EL (cell line): ENCODE measurements at regions not wholly inside any gene's neighbourhood (a gene's known extent, or its start where the extent isn't known, plus 50 kb on each side); places are given as distances from the start of the nearest gene placed in this dataset.

Experiments
- DNase-seq: peaks from one replicate; pipeline ENCODE4 v3.0.0-alpha.2; 2016

DNA sequence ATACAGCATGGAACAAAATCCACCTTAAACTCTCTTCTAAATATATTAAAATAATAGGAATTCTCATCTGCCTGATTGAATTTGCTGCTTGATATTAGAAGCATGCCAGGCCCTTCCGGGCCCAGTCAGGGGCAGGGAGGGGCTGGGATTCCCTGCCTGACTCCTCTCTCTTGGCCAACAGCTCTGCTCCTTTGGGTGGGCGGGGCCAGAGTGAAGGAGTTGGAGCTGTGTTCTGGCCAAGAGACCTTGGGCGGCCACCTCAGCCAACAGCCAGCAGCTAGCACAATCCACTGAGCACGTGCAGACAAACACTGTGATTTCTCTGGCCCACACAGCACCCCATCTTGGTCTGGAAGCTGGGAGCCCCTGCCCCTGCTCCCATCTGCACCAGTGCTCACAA, 140.3 kb downstream of the PJA1 start:
- peak; percentile 57 for DNase-seq

DNA sequence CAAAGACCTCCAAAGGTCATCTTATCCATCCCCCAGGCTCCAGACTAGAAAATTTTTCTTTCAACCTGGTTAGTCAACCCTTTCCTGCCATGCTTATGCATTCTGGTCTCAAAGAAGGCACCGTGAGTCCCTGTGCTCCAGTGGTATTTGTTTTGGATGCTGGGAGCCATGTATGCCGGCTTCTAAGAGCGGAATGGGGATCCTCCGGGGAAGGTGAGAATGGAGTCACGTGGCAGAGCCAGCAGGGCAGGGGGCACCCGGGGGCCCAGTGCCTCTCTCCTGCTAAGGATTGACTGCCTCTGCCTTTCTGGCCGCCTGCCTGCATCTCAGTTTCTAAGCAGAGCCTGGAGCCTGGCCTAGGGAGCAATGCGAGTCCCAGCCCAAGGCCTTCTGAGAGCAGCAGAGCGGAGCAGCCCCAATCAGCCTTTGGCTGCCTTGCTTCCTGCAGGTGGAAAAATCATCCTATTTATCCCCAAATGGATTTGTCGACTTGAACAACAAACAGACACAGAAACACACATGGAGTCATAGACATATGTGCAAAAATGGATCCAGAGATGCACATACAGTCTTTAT, 141.0 kb downstream of the PJA1 start:
- DNase-seq: peak; percentile 3

DNA sequence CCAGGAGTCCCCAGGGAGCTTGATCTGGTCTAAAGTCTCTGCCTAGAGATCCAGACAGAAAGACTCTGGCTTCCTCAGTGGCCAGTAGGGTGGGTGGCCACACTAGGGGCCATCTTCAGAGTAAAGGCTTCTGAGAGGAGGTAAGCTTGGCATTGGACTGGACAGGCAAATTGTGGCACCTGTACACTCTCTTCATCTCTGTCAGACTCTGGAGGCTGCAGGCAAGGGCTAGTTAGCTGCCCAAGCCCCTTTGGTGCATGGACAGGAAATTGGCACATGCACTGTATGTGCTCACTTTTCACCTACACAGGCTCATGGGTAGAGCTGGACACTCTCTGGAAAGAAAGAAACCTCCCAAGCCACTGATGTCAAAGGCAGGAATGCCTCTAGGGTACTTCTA, 142.8 kb downstream of the PJA1 start:
- DNase-seq: no peak

DNA sequence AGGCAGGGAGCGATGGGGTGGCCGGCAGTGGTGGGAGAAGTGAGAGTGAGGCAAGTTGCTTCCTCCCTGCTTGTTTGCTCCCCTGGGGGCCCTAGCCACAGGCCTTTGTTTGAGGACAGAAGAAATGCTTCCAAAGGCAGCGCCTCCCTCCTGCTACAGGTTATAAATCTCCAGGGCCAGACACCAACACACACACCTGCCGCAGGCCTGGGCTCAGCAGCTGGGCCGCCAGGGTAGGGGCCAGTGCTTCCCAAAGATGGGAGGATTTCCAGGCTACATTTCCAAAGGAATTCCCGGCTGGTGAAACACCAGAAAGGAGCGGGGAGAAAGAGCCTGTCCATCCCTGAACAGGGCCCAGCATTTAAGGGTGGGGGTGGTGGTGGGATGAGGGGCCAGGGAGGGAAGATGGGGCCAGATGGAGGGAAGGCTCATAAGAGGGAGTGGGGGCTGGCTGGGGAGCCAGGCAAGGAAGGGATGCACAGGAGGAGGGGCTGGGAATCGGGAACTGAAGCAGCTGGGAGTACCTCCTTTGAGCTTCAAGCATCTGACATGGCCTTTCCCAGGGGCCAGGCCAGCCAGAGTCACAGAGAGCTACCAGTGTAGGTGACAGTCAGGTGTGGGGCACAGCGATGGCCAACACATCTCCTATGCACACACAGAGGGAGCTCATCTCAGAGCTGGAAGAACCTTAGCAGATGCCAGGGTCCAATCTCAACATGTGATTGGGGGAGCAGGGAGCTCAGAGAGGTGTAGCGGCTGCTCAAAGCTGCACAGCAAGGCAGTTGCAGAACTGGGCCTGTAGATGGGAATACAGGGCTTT, 143.9 kb downstream of the PJA1 start:
- no peak for DNase-seq

DNA sequence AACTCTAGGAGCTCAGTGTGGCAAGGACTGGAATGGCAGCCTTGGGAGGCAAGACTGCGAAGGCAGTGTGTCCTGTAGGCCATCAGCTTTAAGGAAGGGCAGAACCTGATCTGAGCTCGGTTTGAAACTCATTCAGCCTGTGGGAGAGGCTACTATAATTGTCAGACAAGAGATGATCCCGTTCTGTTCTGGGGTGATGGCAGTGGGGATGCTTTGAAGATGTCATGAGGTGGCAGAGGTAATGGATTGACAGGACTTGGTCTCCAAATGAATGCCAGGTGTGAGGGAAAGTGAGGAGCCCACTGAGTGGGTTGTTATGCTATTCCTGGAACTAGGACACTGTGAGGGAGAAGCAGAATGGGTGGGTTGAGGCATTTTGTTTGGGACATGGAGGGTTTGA, 144.9 kb downstream of the PJA1 start:
- no peak for DNase-seq

DNA sequence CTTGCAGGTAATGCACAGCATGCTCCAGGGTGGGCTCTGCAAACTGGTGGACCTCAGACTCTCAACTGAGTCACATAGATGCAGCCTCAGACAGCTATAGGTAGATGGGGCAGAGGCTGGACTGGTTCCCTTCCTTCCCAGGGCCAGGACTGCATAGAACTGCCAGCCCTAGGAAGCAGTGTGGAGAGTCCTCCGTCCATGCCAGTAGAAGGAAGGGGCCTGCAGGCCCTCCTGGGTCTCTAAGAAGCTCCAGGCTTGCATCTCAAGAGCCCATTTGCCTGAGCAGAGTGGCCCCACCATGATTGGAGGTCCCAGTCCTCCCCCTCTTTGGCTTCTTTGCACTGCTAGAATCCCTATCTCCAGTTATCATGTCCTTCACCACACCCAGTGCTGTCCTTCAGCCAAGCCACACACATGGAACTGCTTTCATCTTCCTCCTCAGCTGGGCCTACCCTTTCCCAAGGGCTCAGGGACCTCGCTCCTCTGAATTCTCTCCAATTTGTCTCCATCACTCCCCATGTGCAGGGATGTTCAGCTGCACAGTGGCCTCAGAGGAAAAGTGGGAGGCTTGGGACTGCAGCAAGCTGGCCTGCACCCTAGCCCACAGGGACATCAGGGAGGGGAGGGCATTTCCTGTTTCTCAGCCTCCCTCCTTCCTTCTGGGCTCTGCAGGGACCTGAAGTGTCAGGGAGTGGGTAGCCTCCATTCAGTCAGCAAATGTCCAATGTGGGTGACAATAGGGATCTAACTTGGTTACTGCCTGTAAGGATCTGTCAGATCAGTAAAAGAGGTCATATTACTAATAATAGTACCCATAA, 146.0 kb downstream of the PJA1 start:
- no peak for DNase-seq

DNA sequence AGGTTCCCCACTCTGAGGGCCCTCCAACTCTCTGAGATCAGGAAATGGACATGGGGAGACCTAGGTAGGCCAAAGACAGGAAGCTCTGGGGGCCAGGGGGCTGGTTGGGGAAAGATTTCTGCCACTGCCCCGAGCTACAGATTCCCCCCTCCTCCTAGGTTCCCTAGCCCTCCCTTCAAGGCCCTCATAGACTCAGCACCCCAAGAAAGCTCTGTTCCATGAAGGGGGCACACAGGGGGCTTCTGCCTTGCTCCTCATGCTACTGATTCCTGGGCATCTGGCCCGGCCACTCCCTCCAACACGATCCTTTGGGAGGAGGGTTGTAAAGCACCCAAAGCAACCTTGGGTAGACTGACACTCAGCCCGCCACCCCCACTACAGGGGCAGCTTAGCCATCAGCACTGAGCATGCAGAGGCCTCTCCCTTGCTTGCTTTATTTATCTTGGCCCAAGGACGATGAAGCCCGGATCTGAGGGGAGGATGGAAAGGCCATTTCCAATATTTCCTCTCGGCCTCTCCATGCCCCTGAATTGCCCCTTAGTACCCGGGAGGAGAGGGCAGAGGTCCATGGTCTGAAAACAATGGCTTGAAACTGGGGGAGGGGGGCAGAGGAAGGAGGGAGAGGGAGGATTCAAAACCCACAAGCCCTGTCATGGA, 146.7 kb downstream of the PJA1 start:
- DNase-seq: no peak

DNA sequence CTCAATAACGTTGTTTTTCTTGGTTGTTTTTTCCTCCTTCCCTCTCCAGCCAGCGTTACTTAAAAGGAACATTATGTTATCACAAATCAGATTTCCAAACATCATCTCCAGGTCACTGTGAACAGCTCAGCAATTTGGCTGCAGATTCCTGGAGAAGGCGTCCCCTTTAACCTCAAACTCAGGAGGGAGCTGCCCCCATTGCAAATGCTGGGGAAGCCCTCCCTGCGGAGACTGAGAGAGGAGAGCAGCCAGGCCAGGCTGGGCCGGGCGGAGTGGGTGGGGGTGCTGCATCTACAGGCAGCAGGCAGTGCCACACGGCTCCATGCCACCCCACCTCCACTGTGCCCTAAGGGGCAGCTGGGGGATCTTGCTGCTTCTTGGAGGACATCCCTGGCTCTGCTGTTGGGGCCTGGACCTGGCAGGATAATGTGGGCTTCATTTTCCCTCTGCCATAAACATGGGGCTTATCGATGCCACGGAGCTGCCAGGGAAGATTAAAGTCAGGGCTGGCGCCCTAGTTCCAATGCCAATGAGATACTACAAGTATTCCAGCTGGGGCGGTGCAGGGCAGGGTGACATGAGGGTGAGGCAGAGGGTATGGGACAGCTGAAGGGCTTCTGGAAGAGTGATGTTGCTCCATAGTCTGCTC, 148.8 kb downstream of the PJA1 start:
- no peak for DNase-seq

DNA sequence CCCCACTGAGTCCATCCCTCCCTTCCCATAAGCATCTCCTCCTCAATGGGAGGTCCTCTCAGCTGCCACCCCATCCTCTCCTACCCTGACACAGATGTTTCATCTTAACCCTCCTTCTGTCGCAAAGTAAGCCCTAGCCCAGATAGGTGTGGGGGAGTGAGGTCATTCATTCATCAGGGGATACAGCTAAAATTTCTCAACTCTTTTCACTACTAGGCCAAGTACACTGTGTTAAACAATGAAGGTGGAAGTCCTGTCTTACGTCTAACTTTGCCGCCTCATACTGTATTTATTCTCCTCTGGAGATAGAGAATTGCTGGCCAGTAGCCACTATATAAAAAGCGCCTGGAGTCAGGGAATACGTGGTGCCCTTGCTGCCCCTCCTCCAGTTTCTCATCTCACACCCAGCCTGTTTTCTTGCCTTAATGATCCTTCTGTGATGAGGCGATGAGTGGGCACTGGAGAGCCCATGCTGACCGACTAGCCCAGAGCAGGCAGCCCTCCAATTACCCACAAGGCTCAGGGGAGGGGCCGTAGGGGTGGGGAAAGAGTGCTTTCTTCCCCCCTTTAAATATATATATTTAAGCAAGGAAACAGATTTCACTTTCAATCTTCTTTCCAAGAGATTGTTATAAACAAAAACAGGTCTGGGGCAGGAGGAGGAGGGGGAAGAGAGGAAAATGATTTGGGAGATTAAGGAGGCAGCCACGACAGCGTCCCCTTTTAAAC, 149.5 kb downstream of the PJA1 start:
- no peak for DNase-seq

DNA sequence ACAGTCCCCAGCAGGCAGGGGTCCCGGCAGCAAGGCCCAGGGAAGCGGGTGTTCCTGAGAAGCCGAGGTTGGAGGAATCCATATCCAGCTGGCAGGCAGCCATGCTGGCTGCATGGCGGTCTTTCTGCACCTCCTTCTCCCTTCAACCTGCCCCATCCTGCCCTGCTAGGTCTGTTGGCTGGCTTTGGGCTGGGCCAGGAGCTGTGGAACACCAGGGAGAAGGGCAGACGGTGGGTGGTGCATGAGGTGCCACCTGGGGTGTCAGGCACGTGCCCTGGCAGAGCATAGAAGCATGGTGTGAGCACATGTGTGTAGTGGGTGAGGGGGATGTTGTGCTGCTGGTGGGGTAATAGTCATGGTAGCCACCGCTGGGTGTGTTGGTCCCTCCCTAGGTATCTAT, 150.1 kb downstream of the PJA1 start:
- no peak for DNase-seq

DNA sequence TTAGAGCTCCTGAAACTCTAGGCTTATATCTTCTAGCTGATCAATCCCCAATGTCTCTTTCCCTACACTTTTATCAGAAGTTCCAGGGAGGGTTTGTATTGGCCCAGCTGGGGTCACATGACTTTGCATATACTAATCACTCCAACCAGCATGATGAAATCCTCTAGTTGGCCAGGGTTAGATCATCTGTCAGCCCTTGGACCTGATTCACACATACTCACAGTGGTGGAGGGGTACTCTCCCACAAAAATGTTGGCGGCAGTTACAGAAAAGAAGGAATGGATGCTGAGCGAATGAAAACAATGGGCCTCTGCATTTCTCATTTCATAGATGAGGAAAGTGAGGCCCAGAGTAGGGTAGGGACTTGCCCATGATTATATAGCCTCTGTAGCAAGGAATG, 151.1 kb downstream of the PJA1 start:
- DNase-seq: peak; percentile 24

DNA sequence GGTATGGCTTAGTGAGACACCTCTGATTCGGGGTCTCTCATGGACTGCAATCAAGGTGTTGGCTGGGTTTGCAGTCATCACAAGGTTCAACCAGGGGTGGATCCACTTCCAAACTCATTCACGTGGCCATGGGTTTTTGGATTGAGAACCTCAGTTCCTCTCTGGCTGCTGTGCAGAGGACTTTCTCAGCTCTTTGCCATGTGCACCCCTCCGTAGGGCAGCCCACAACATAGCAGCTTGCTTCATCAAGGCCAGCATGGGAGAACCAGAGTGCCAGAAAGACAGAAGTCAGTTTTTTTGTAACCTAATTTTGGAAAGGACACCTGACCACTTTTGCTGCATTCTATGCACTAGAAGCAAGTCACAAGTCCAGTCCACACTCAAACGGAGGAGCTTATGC, 154.9 kb downstream of the PJA1 start:
- no peak for DNase-seq

DNA sequence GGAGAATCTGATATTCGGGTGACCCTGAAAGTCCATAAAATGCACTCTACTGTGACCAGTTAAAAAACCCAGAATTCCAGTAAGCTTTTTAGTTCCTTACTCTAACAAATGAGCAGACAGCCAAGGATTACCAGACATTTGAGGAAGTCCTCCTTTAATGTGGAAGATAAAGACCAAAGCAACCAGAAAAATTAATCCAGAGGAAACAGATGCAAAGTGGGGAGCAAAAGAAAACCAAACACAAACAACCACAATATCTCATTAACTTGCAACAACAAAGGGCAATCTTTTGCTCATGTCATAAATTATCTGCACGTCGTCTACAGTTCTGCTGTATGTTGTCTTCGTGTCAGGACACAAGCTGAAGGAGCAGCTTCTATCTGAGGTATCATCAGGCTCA, 164.4 kb downstream of the PJA1 start:
- DNase-seq: no peak

DNA sequence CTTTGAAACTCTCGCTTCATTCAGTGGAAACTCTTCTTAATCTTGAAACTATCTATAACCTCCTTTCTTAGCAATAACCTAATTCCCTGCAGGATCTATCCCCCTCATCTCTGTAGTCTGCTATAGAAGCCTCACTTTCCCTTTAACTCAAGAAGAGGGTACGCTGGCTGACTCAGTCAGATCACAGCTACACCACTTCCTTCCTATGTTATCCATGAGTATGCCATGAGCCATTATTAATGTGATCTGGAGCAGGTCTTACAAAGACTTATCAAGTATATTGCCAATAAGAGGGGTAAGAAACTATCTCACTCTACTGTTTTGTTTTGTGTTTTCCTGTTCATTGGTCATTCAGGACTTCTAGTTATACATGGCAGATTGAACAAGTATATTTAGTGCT, 165.3 kb downstream of the PJA1 start:
- no peak for DNase-seq

DNA sequence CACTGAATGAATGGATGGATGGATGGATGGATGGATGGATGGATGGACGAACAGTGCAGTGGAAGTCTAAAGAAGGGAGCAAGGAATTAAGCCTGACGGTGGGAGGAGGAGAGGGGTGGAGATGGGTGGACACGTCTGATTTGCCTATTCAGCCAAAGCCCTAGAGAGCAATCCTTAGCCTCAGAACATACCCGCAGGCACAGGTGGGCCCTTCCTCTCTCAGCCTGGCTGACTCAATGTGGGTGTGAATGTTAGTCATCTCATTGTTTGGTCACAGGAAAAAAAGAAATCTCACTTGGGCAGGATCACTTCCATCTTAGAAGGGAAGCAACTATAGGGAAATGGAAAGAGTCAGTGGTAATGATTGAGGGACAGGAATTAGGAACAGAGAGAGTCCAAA, 165.9 kb downstream of the PJA1 start:
- peak; percentile 35 for DNase-seq

DNA sequence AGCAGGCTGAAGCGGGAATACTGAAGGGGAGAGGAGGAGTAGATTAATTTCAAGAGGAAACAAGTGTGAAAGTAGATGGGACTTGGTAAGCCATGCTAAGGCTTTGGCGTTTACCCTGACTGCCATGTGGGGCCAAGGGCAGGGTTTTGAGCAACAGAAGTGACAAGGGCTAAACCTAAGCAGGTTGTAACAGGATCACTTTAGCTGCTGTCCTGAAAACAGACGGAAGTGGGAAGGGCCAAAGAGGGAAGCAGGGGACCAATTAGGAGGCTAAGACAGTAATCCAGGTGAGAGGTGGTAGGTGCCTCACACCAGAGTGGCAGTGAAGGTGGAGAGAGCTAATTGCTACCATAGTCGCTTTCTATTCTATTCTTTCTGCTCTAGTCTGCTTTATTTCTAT, 166.5 kb downstream of the PJA1 start:
- no peak for DNase-seq

DNA sequence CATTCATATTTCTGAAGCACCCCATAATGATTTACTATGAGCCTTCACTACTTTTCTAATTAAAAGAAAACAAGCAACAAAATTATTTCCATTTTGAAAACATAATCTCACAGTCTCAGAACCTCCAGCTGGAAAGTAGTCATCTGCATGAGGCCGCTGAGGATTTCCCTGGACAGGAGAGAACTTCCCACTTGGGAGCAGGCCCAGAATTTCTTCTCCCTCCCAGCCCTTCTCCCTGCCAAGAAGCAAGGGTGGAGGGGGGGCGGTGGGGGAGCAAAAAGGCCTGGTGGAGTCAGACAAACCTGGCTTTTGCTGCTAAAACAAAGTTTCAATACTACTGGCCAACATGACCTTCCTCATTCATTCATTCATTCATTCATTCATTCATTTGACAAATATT, 167.3 kb downstream of the PJA1 start:
- DNase-seq: peak; percentile 24

DNA sequence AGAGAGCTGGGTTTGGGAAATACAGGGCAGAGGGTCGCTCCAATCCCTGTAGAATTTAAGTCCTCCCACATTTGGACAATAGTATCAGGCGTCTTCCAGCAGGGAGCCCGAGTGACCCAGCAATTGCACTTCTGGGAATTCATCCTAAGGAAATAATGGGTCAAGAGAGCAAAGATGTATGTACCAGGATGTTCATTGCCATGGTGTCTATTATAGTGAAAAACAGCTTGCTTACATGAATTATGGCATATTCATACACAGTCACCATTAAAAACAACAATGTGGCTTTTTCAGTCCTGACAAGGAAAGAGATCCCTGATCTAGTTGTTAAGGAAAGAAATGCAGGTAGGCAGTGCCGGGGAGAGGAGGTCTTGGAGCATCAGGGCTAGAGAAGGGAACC, 167.7 kb downstream of the PJA1 start:
- DNase-seq: no peak

DNA sequence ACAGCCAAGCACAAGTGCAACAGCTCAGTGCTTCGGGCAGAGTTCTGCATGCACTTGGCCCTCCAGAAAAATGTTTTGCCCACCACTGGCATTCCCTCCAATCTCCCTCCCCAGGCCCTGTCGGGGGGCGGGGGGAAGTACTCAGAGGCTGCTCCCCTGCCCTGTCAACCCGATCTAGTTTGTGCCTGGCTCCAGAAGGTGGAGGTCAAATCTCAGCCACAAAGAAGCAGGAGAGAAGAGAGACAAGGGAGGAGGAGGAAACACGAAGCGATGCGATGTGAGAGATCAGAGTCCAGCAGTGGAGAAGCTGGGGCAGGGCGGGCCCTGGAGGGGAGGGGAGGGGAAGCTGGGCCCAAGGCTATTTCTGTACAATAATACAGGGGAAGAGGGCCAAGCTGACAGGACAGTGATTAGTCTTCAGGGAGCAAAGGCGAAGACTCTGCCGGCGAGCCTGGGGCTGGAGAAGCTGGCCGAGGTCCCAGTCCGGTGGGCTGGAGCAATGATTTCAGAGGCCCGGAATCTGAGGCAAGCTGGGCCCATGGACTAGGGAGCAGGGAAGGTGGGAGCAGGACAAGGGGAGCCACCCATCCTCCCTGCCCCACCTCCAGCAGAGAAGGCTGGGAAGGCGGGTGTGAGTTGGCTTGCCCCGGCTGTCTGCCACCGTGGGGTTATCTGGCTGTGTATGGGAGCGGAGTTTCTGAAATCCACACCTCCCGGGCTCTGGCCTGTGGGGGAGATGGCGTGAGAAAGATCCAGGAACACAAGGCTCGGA, 167.1 kb downstream of the EFNB1 start:
- peak; percentile 58 for DNase-seq

DNA sequence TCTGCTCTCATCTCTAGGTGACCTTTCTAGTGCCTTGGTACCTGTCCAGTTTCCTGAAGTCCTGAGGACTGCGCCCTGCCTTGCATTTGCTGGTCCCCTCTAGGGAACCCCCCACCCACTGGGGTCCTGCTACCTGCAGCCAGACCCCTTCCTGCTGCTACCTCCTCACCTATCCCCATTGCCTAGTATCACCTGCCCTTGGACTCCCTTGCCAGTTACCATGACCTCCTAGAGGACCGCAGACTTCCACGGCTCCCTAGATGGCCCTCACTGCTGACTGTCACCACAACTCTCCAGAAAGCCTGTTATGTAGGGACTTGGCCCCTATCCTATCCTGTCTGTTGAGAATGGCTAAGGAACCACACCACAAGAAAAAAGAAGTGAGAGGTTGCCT, 166.6 kb downstream of the EFNB1 start:
- DNase-seq: no peak

DNA sequence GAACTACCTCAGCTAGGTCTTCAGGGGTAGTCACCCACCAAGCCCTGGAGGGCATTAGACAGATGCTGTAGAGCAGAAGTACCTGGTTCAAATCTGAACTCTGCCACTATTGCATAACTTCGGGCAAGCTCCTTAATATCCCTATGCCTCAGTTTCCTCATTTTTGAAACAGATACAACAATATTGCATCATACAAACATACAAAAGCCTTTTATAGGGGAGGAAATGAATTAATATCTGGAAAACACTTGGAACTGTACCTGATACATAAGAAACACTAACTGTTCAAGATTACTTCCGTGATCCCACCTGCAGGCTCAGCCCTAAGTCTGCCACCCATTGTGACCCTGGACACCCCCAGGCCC, 166.1 kb downstream of the EFNB1 start:
- DNase-seq: no peak
